HG02870 (cell line): ENCODE measurements at regions not wholly inside any gene's neighbourhood (a gene's known extent, or its start where the extent isn't known, plus 50 kb on each side); places are given as distances from the start of the nearest gene placed in this dataset.
"Not testable (repeated sequence)": the region's sequence is repeated elsewhere in the genome, so short reads cannot be mapped to it uniquely, and the experiment has no call there.

Source experiments
- ATAC-seq: cut with Tn5 transposase; IDR thresholded peaks from one replicate; pipeline ENCODE4 v1.9.1; 2021; ENCODE audit warnings: mild to moderate bottlenecking, moderate library complexity; ENCODE audit not compliant: unreplicated experiment

- ATAC-seq: no peak
These were observed 599.6 kb upstream of the HS3ST1 start for GRCh38 chr4:12028258-12028657.

GRCh38 chr4:12022409-12022808, 593.7 kb upstream of the HS3ST1 start:
- ATAC-seq: no peak

- ATAC-seq: no peak
These were observed 588.0 kb upstream of the HS3ST1 start for GRCh38 chr4:12016729-12017128.

- ATAC-seq: no peak
These were observed 576.8 kb upstream of the HS3ST1 start for GRCh38 chr4:12005471-12005870.

GRCh38 chr4:11996581-11996980, 567.9 kb upstream of the HS3ST1 start:
- not testable (repeated sequence) for ATAC-seq

GRCh38 chr4:11976726-11977263, 548.1 kb upstream of the HS3ST1 start:
- no peak for ATAC-seq

GRCh38 chr4:11973270-11973669, 544.6 kb upstream of the HS3ST1 start:
- ATAC-seq: no peak

GRCh38 chr4:11970754-11971153, 542.1 kb upstream of the HS3ST1 start:
- no peak for ATAC-seq

GRCh38 chr4:11966782-11967181, 538.1 kb upstream of the HS3ST1 start:
- ATAC-seq: no peak

GRCh38 chr4:11954093-11954492, 525.4 kb upstream of the HS3ST1 start:
- ATAC-seq: no peak

- ATAC-seq: no peak
These were observed 520.7 kb upstream of the HS3ST1 start for GRCh38 chr4:11949355-11949754.

GRCh38 chr4:11947629-11948028, 518.9 kb upstream of the HS3ST1 start:
- not testable (repeated sequence) for ATAC-seq

- no peak for ATAC-seq
These were observed 509.2 kb upstream of the HS3ST1 start for GRCh38 chr4:11937941-11938340.

- ATAC-seq: no peak
These were observed 502.6 kb upstream of the HS3ST1 start for GRCh38 chr4:11931266-11931820.

- no peak for ATAC-seq
These were observed 500.4 kb upstream of the HS3ST1 start for GRCh38 chr4:11929080-11929479.

- ATAC-seq: no peak
These were observed 490.6 kb upstream of the HS3ST1 start for GRCh38 chr4:11919316-11919715.

- ATAC-seq: no peak
These were observed 485.7 kb upstream of the HS3ST1 start for GRCh38 chr4:11914406-11914805.

GRCh38 chr4:11912886-11913285, 484.2 kb upstream of the HS3ST1 start:
- no peak for ATAC-seq

GRCh38 chr4:11910812-11911211, 482.1 kb upstream of the HS3ST1 start:
- no peak for ATAC-seq

GRCh38 chr4:11908712-11909111, 480.0 kb upstream of the HS3ST1 start:
- no peak for ATAC-seq

- ATAC-seq: no peak
These were observed 479.5 kb upstream of the HS3ST1 start for GRCh38 chr4:11908205-11908604.

- ATAC-seq: no peak
These were observed 476.4 kb upstream of the HS3ST1 start for GRCh38 chr4:11904846-11905739.
